RWPE1 (cell line): ENCODE measurements at regions not wholly inside any gene's neighbourhood (a gene's known extent, or its start where the extent isn't known, plus 50 kb on each side); places are given as distances from the start of the nearest gene placed in this dataset.

ENCODE experiments used
- CTCF ChIA-PET: fragments of 350-600 bp; sonication (Branson Sonifier 250); formaldehyde crosslinking; extraction: SDS; loops from one replicate; lab custom pipeline; 2021; lab: Yijun Ruan, JAX
- POLR2A ChIA-PET: fragments of 400-600 bp; formaldehyde crosslinking; extraction: SDS; loops from one replicate; lab custom pipeline; 2020; ENCODE audit warnings: antibody characterized with exemption; ENCODE audit not compliant: low non-redundant PET; lab: Yijun Ruan, JAX
- DNase-seq: peaks from one replicate; pipeline ENCODE4 v3.0.0; 2012; ENCODE audit warnings: low spot score
- H3K27ac ChIP-seq: fragments of 450-650 bp; 2 replicates; pipeline ENCODE4 v1.5.1; 2017
- TF ChIP-seq, protein P1 (sequence below): fragments of 450-650 bp; conservative IDR thresholded peaks from 2 replicates; pipeline ENCODE4 v1.5.1; 2017; ENCODE audit warnings: low read depth, mild to moderate bottlenecking

DNA sequence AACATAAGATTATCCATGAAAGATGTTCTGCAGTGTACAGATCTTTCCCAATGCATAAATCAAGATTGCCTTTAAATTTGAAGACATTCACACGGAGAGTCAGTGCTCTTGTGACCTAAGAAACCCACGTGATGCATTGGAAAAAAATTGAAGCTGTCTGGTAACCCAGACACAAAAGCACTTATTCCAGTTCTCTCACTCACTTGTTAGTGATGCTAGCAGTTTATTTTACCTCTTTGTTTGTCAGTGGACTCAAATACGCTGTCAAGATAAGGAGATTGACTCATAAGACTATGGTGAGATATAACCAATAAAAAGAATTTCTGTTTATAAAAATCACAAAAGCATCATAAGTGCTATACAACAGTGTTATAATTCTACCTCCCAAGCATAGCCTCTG lies 245.8 kb upstream of the SMIM31 start:
- no peak for DNase-seq
- ChIA-PET POLR2A (no interaction called here), CTCF (no interaction called here)
- TF ChIP-seq, protein P1, sequence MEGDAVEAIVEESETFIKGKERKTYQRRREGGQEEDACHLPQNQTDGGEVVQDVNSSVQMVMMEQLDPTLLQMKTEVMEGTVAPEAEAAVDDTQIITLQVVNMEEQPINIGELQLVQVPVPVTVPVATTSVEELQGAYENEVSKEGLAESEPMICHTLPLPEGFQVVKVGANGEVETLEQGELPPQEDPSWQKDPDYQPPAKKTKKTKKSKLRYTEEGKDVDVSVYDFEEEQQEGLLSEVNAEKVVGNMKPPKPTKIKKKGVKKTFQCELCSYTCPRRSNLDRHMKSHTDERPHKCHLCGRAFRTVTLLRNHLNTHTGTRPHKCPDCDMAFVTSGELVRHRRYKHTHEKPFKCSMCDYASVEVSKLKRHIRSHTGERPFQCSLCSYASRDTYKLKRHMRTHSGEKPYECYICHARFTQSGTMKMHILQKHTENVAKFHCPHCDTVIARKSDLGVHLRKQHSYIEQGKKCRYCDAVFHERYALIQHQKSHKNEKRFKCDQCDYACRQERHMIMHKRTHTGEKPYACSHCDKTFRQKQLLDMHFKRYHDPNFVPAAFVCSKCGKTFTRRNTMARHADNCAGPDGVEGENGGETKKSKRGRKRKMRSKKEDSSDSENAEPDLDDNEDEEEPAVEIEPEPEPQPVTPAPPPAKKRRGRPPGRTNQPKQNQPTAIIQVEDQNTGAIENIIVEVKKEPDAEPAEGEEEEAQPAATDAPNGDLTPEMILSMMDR: no peak
- H3K27ac ChIP-seq: no peak overlapping the region

DNA sequence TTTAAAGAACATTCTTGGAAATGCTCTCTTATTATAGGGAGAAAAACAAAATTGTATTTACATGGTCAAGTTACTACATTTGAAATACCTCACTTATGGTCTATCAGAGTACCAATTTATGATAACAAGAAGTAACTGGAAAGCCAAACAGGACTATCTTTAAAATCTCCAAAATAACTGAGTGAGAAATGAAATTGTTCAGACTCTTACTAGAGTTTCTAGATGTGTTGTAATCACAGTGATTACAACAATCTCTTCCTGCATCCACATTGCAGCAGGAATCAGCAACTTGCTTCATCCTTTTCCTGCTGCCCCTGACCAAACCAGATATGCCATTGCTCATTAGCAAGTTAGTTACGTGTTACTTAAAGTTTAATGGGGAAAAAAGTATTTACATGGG lies 245.2 kb upstream of the SMIM31 start:
- no peak overlapping the region for H3K27ac ChIP-seq
- DNase-seq: no peak
- TF ChIP-seq, protein P1: no peak
- POLR2A ChIA-PET: no interaction called here
- CTCF ChIA-PET: no interaction called here

DNA sequence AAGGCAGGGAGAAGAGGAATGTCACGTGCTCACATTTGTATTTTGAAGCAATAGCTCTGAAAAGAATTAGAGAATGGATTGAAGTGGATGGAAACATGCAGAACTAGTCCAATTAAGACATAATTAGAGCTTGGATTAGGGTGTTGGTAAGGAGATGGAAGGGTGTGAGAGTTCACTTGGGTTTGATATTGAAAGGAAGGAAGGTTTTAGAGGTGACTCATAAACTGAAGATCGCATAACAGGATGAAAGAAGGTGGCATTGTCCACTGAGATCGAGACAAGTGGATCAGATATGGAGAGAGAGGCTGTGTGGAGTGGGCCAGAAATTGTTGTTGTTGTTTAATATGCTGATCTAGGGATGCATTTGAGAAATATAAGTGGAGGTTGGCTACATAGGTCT lies 244.0 kb upstream of the SMIM31 start:
- DNase-seq: peak; percentile 35
- TF ChIP-seq, protein P1: no peak
- H3K27ac ChIP-seq: no peak overlapping the region
- ChIA-PET POLR2A (no interaction called here), CTCF (no interaction called here)

DNA sequence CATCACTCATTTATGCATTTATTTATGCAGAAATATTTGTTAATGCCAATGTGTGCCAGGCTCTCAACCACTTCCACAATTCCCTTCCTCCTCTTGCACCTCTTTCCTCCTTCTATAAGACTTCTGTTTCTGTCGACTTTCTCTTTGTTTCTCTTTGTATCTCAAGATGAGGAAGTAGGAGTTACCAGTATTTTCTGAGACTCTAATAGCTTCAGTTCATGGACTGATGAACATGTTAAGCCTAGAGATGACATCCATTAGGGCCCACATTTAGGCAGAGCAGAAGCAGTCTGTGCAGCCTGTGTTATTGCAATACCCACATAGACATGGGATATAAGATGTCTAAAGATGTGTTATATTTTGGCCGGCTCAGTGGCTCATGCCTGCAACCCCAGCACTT lies 241.8 kb upstream of the SMIM31 start:
- CTCF ChIA-PET: interaction anchor here (0.7 kb wide), 1 partner anchor 44 kb away, joined by 3 read pairs; no protein-coding TSS in a partner anchor
- POLR2A ChIA-PET: no interaction called here
- H3K27ac ChIP-seq: no peak overlapping the region
- DNase-seq: no peak
- TF ChIP-seq, protein P1: no peak

DNA sequence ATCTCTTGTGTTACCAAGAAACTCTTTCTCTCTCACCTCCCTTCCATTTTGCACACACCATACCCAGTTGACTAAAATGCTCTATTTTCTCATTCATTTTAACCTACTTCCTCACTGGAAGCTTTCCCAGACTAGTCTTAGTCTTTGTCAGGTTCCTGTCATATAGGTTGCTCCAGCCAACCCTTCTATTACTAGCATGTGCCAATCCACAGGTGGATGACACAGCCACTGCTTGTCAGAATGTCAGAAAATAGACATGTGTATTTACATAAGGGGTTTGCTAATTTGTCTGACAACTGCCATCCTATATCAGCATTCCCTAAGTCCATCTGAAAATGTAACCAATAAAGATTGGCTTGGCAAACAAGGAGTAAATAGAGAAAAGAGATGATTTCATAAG lies 239.2 kb upstream of the SMIM31 start:
- DNase-seq: no peak
- TF ChIP-seq, protein P1: no peak

DNA sequence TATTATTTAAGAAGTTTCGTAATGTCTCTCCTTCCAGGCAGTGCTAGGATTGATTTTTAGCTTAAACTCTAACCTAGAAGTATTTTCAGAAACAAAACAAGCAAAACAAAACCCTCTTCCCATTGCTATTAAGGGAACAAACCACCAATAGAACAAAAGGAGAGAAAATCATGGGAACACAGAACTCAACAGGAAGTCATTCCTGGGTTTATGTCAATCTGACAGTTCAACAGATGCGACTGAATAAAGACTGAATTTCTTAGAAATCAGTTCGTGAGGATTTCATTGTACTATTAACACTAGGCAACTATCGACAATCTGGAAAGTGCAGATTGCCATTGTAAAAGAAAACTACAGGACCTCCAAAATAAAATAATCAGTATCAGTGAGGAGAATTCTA lies 229.1 kb upstream of the SMIM31 start:
- no peak overlapping the region for H3K27ac ChIP-seq
- ChIA-PET CTCF (no interaction called here), POLR2A (no interaction called here)
- no peak for DNase-seq
- TF ChIP-seq, protein P1: no peak

More for the DNA sequence above, 239.2 kb upstream of the SMIM31 start:
- CTCF ChIA-PET: no interaction called here
- no peak overlapping the region for H3K27ac ChIP-seq
- POLR2A ChIA-PET: interaction anchor here (0.5 kb wide), 1 partner anchor 107 kb away, joined by 4 read pairs; no protein-coding TSS in a partner anchor
